Thyroid gland (tissue), 4 donors: ENCODE measurements at regions not wholly inside any gene's neighbourhood (a gene's known extent, or its start where the extent isn't known, plus 50 kb on each side); places are given as distances from the start of the nearest gene placed in this dataset.

Experiments used
- POLR2A ChIP-seq, 2 donors: fragments of 450-650 bp; IDR thresholded peaks; one replicate each; pipeline ENCODE4 v1.6.1; 2017; ENCODE audit warnings: antibody characterized with exemption in 2 of 2, mild to moderate bottlenecking in 2 of 2, moderate library complexity in 1 of 2
- TF ChIP-seq, protein P1 (sequence below), 6 experiments: fragments of 200-600 bp in 3 of 6; fragments of 450-650 bp in 3 of 6; sonication (generic) in 3 of 6; IDR thresholded peaks; one replicate each; pipeline ENCODE4 v1.5.1; 2016 to 2019; ENCODE audit warnings: antibody characterized with exemption in 6 of 6, mild to moderate bottlenecking in 2 of 6, inconsistent platforms in 1 of 6, moderate library complexity in 1 of 6

DNA sequence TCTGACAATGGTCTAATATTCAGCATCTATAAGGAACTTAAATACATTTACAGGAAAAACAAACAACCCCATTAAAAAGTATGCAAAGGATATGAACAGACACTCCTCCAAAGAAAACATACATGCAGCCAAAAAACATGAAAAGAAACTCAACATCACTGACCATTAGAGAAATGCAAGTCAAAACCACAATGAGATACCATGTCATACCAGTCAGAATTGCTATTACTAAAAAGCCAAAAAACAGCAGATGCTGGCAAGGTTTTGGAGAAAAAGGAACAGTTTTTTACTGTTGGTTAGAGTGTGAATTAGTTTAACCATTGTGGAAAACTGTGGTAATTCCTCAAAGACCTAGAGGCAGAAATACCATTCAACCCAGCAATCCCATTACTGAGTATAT lies 339.0 kb upstream of the ADGRB3 start:
- TF ChIP-seq, protein P1, sequence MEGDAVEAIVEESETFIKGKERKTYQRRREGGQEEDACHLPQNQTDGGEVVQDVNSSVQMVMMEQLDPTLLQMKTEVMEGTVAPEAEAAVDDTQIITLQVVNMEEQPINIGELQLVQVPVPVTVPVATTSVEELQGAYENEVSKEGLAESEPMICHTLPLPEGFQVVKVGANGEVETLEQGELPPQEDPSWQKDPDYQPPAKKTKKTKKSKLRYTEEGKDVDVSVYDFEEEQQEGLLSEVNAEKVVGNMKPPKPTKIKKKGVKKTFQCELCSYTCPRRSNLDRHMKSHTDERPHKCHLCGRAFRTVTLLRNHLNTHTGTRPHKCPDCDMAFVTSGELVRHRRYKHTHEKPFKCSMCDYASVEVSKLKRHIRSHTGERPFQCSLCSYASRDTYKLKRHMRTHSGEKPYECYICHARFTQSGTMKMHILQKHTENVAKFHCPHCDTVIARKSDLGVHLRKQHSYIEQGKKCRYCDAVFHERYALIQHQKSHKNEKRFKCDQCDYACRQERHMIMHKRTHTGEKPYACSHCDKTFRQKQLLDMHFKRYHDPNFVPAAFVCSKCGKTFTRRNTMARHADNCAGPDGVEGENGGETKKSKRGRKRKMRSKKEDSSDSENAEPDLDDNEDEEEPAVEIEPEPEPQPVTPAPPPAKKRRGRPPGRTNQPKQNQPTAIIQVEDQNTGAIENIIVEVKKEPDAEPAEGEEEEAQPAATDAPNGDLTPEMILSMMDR (IDR thresholded peaks at IDR 0.05): no peak
- TF ChIP-seq POLR2A (IDR thresholded peaks at IDR 0.05): no peak
